Uterus (tissue), 2 donors: ENCODE measurements at regions not wholly inside any gene's neighbourhood (a gene's known extent, or its start where the extent isn't known, plus 50 kb on each side); places are given as distances from the start of the nearest gene placed in this dataset.

Experiments used
- POLR2A ChIP-seq, 2 donors: fragments of 450-650 bp; IDR thresholded peaks; one replicate each; pipeline ENCODE4 v1.6.1; 2016; ENCODE audit warnings: antibody characterized with exemption in 2 of 2, mild to moderate bottlenecking in 1 of 2, moderate library complexity in 1 of 2
- TF ChIP-seq, protein P1 (sequence below), 4 experiments: fragments of 200-600 bp in 2 of 4; fragments of 450-650 bp in 2 of 4; sonication (generic) in 2 of 4; IDR thresholded peaks; one replicate each; pipeline ENCODE4 v1.5.1; 2016 to 2019; ENCODE audit warnings: antibody characterized with exemption in 4 of 4, mild to moderate bottlenecking in 2 of 4, moderate library complexity in 1 of 4

DNA sequence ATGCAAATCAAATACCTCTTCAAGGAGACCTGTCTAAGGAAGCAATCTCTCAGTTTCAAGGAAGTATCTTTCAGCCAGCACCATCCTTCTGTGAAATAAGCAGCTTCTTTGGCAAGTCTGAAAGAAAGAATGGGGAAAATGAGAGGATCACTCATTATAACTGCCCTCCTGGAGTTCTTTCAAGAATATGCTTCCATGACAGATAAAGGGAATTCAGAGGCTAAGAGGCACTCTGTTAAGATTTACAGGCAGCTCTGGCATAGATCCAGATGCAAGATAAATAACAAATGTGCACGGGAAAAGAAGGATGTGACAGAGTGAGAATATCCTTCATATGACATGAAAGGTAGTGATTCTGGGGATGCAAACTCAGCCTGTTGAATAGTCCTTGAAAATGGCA lies 348.2 kb upstream of the CCNG1 start:
- no peak for TF ChIP-seq POLR2A (IDR thresholded peaks at IDR 0.05)
- TF ChIP-seq, protein P1, sequence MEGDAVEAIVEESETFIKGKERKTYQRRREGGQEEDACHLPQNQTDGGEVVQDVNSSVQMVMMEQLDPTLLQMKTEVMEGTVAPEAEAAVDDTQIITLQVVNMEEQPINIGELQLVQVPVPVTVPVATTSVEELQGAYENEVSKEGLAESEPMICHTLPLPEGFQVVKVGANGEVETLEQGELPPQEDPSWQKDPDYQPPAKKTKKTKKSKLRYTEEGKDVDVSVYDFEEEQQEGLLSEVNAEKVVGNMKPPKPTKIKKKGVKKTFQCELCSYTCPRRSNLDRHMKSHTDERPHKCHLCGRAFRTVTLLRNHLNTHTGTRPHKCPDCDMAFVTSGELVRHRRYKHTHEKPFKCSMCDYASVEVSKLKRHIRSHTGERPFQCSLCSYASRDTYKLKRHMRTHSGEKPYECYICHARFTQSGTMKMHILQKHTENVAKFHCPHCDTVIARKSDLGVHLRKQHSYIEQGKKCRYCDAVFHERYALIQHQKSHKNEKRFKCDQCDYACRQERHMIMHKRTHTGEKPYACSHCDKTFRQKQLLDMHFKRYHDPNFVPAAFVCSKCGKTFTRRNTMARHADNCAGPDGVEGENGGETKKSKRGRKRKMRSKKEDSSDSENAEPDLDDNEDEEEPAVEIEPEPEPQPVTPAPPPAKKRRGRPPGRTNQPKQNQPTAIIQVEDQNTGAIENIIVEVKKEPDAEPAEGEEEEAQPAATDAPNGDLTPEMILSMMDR (IDR thresholded peaks at IDR 0.05) = no peak
